ENCODE measurements at regions not wholly inside any gene's neighbourhood (a gene's known extent, or its start where the extent isn't known, plus 50 kb on each side); places are given as distances from the start of the nearest gene placed in this dataset.

GRCh38 chr10:44216073-44216472, 168.8 kb downstream of the CXCL12 start:
- H3K27me3 ChIP-seq (ENCODE audit: insufficient read depth, low read depth), result no peaks in the 10 kb centered on the region
- BruUV-seq (replicated peaks), result no TSS peak
- no peak for DNase-seq
- no peak overlapping the region for H3K27ac ChIP-seq
- no peak for TF ChIP-seq EZH2 (IDR thresholded peaks at IDR 0.05; ENCODE audit: low read depth)
- TF ChIP-seq CTCF (conservative IDR thresholded peaks at IDR 0.05), result no peak
- no peak overlapping the region for H2AFZ ChIP-seq
- H3K79me2 ChIP-seq (ENCODE audit: low read depth), result no peaks in the 10 kb centered on the region
- no peaks in the 10 kb centered on the region for H4K20me1 ChIP-seq (ENCODE audit: insufficient read depth)
- ChIA-PET POLR2A (ENCODE audit: unreplicated experiment) (no interaction called here), CTCF (no interaction called here)
- no peaks in the 10 kb centered on the region for H3F3A ChIP-seq (ENCODE audit: insufficient read depth, low read depth)
- no peaks in the 10 kb centered on the region for H3K9me2 ChIP-seq (ENCODE audit: insufficient read depth)
- no peak overlapping the region for H3K4me3 ChIP-seq
- no peaks in the 10 kb centered on the region for H3K9me3 ChIP-seq (ENCODE audit: insufficient read depth, low read depth)
- intact Hi-C loops (cut with micrococcal nuclease; ENCODE audit: unreplicated experiment), result no loop called here
- no peak overlapping the region for H3K4me2 ChIP-seq
- H3K36me3 ChIP-seq (ENCODE audit: low read depth), result no peaks in the 10 kb centered on the region
- H3K4me1 ChIP-seq (replicated peaks; ENCODE audit: insufficient read depth), result no peaks in the 10 kb centered on the region

- CTCF ChIA-PET, result no interaction called here
- Histone ChIP-seq H3K79me2 (ENCODE audit: low read depth) (no peaks in the 10 kb centered on the region), H3K4me2 (no peak overlapping the region), H3K9me2 (ENCODE audit: insufficient read depth) (no peaks in the 10 kb centered on the region), H3K27ac (no peak overlapping the region), H3K4me3 (no peak overlapping the region), H3K4me1 (replicated peaks; ENCODE audit: insufficient read depth) (no peaks in the 10 kb centered on the region), H3K27me3 (ENCODE audit: insufficient read depth, low read depth) (peaks cover 37% of the 10 kb centered on the region), H2AFZ (no peak overlapping the region), H3K9me3 (ENCODE audit: insufficient read depth, low read depth) (no peaks in the 10 kb centered on the region), H4K20me1 (ENCODE audit: insufficient read depth) (no peaks in the 10 kb centered on the region), H3K36me3 (ENCODE audit: low read depth) (no peaks in the 10 kb centered on the region), H3F3A (ENCODE audit: insufficient read depth, low read depth) (no peaks in the 10 kb centered on the region)
- no peak for TF ChIP-seq CTCF (conservative IDR thresholded peaks at IDR 0.05)
- TF ChIP-seq EZH2 (IDR thresholded peaks at IDR 0.05; ENCODE audit: low read depth), result no peak
- POLR2A ChIA-PET (ENCODE audit: unreplicated experiment), result no interaction called here
- no peak for DNase-seq
- intact Hi-C loops (cut with micrococcal nuclease; ENCODE audit: unreplicated experiment), result no loop called here
- BruUV-seq (replicated peaks), result no TSS peak
Observed at GRCh38 chr10:44209811-44210210, 175.1 kb downstream of the CXCL12 start.

- H3K9me2 ChIP-seq (ENCODE audit: insufficient read depth), result no peaks in the 10 kb centered on the region
- H3K36me3 ChIP-seq (ENCODE audit: low read depth), result no peaks in the 10 kb centered on the region
- no peak overlapping the region for H3K4me2 ChIP-seq
- BruUV-seq (replicated peaks), result no TSS peak
- no peak overlapping the region for H2AFZ ChIP-seq
- TF ChIP-seq CTCF (conservative IDR thresholded peaks at IDR 0.05), result no peak
- no peak for TF ChIP-seq EZH2 (IDR thresholded peaks at IDR 0.05; ENCODE audit: low read depth)
- ChIA-PET POLR2A (ENCODE audit: unreplicated experiment) (no interaction called here), CTCF (no interaction called here)
- no peaks in the 10 kb centered on the region for H4K20me1 ChIP-seq (ENCODE audit: insufficient read depth)
- DNase-seq, result no peak
- no peak overlapping the region for H3K4me3 ChIP-seq
- H3F3A ChIP-seq (ENCODE audit: insufficient read depth, low read depth), result no peaks in the 10 kb centered on the region
- no peaks in the 10 kb centered on the region for H3K9me3 ChIP-seq (ENCODE audit: insufficient read depth, low read depth)
- no peak overlapping the region for H3K27ac ChIP-seq
- no peaks in the 10 kb centered on the region for H3K79me2 ChIP-seq (ENCODE audit: low read depth)
- peaks cover 37% of the 10 kb centered on the region for H3K27me3 ChIP-seq (ENCODE audit: insufficient read depth, low read depth)
- intact Hi-C loops (cut with micrococcal nuclease; ENCODE audit: unreplicated experiment), result no loop called here
- no peaks in the 10 kb centered on the region for H3K4me1 ChIP-seq (replicated peaks; ENCODE audit: insufficient read depth)
Observed at GRCh38 chr10:44207160-44207559, 177.7 kb downstream of the CXCL12 start.

Measured in PC-9 (cell line).